KMS-11 (cell line): ENCODE measurements at regions not wholly inside any gene's neighbourhood (a gene's known extent, or its start where the extent isn't known, plus 50 kb on each side); places are given as distances from the start of the nearest gene placed in this dataset.

Source experiments
- H2AFZ ChIP-seq: fragments of 200-600 bp; sonication (generic); 2 replicates; pipeline ENCODE4 v1.6.1; 2016; ENCODE audit warnings: antibody characterized with exemption, mixed run types, low read depth
- H3K27ac ChIP-seq: fragments of 200-600 bp; sonication (generic); 2 replicates; pipeline ENCODE4 v1.6.1; 2016; ENCODE audit warnings: mild to moderate bottlenecking, mixed run types
- H3K27me3 ChIP-seq: fragments of 200-600 bp; sonication (generic); 2 replicates; pipeline ENCODE4 v1.6.1; 2017; ENCODE audit warnings: mild to moderate bottlenecking, low read depth, mixed run types, moderate library complexity; ENCODE audit not compliant: insufficient read depth
- H3K36me3 ChIP-seq: fragments of 200-600 bp; sonication (generic); 2 replicates; pipeline ENCODE4 v1.6.1; 2017; ENCODE audit warnings: mild to moderate bottlenecking, mixed run types; ENCODE audit not compliant: insufficient read depth
- H3K4me1 ChIP-seq: fragments of 200-600 bp; sonication (generic); 2 replicates; pipeline ENCODE4 v1.6.1; 2016; ENCODE audit warnings: mild to moderate bottlenecking, low read depth, mixed run types; ENCODE audit not compliant: poor library complexity, severe bottlenecking
- H3K4me2 ChIP-seq: fragments of 200-600 bp; sonication (generic); 2 replicates; pipeline ENCODE4 v1.7.0; 2016; ENCODE audit warnings: mild to moderate bottlenecking, mixed run types
- H3K4me3 ChIP-seq: fragments of 200-600 bp; sonication (generic); IDR thresholded peaks from 2 replicates; pipeline ENCODE4 v1.6.1; 2017; ENCODE audit warnings: low read depth, low read length, mixed read lengths; ENCODE audit not compliant: insufficient read depth
- H3K79me2 ChIP-seq: fragments of 200-600 bp; sonication (generic); 2 replicates; pipeline ENCODE4 v1.6.1; 2016; ENCODE audit warnings: low read depth, mixed run types; ENCODE audit not compliant: insufficient read depth
- H3K9ac ChIP-seq: fragments of 200-600 bp; sonication (generic); 2 replicates; pipeline ENCODE4 v1.6.1; 2016; ENCODE audit warnings: mild to moderate bottlenecking, mixed run types
- H4K20me1 ChIP-seq: fragments of 200-600 bp; sonication (generic); 2 replicates; pipeline ENCODE4 v1.6.1; 2016; ENCODE audit warnings: mild to moderate bottlenecking, mixed run types; ENCODE audit not compliant: insufficient read depth
- TF ChIP-seq, protein P1 (sequence below): fragments of 200-600 bp; sonication (generic); conservative IDR thresholded peaks from 2 replicates; pipeline ENCODE4 v1.6.1; 2017; ENCODE audit warnings: low read depth, mild to moderate bottlenecking, antibody characterized with exemption, low read length, moderate library complexity, mixed read lengths

DNA sequence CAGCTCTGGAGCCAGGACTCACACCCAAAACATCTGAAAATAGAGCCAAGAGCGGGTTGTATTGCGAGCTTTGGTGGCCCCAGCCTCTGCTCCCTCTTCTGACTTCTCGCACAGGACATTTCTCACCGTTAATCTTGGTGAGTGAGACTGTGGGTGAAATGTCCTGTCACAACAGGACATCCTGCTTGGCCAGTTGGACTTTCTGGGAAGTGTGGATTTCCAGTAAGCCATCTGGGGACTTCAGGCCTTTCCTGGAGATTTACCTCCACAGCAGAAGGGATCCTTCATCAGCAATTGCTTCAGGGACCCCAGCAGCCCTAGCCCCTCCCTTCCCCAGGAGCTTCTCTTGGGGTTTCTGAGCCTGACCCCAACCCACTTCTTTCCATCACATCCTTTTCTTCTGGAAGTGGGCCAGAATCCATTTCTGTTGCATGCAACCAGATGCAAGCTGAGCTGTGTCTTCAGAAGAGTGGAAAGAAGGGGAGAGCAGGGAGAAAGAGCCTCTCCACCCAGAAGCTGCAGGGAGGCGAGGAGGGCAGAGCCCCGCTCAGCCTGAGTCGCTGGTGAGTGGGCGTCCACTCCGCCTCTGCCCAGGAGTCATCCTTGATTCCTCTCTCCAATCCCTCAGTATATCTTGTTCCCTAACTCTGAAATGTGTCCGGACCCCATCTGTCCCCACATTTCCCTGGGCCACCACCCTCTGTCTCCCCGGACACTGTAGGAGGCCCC, 50.3 kb upstream of the GADD45G start:
- TF ChIP-seq, protein P1, sequence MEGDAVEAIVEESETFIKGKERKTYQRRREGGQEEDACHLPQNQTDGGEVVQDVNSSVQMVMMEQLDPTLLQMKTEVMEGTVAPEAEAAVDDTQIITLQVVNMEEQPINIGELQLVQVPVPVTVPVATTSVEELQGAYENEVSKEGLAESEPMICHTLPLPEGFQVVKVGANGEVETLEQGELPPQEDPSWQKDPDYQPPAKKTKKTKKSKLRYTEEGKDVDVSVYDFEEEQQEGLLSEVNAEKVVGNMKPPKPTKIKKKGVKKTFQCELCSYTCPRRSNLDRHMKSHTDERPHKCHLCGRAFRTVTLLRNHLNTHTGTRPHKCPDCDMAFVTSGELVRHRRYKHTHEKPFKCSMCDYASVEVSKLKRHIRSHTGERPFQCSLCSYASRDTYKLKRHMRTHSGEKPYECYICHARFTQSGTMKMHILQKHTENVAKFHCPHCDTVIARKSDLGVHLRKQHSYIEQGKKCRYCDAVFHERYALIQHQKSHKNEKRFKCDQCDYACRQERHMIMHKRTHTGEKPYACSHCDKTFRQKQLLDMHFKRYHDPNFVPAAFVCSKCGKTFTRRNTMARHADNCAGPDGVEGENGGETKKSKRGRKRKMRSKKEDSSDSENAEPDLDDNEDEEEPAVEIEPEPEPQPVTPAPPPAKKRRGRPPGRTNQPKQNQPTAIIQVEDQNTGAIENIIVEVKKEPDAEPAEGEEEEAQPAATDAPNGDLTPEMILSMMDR: no peak
- Histone ChIP-seq H3K36me3 (no peaks in the 10 kb centered on the region), H3K79me2 (no peaks in the 10 kb centered on the region), H2AFZ (no peak overlapping the region), H3K27ac (peak overlapping the region; percentile 17; the same call in 1 of the 2 replicates), H3K4me2 (peak overlapping the region; percentile 41; the same call in 1 of the 2 replicates), H3K4me1 (peaks cover 46% of the 10 kb centered on the region), H3K9ac (no peak overlapping the region), H4K20me1 (no peaks in the 10 kb centered on the region), H3K27me3 (no peaks in the 10 kb centered on the region), H3K4me3 (no peak overlapping the region)

DNA sequence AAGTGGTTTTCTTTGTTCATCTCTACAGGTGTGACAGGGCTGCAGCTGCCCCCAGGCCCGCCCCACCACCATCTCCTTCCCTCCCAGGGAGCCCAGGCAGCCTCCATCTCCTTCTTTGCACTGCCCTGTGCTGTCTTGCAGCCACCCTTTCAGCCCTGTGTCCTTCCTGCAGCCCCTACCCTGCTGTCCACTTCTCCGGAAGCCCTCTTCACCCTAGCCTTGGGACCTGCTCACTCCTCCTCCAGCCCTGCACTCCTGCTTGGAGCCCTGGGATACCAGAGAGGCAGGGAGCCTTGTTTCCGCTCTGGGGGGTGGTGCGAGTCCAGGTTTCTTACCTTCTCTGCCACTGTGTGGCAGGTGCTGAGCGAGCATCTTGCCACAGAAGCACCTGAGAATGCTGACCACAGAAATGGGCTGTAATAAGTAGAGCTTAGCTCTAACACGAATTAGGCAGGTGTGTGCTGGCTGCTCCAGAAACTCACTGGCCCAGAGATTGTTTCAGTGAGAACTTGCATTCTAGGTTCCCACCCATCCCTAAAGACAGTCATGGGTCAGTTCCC, 51.3 kb upstream of the GADD45G start:
- H3K27ac ChIP-seq: peak overlapping the region; percentile 17; the same call in 1 of the 2 replicates
- H3K9ac ChIP-seq: no peak overlapping the region
- no peaks in the 10 kb centered on the region for H3K79me2 ChIP-seq
- H3K4me2 ChIP-seq: peak overlapping the region; percentile 41; the same call in 1 of the 2 replicates
- H3K36me3 ChIP-seq: no peaks in the 10 kb centered on the region
- TF ChIP-seq, protein P1: no peak
- no peaks in the 10 kb centered on the region for H4K20me1 ChIP-seq
- peaks cover 55% of the 10 kb centered on the region for H3K4me1 ChIP-seq
- H3K4me3 ChIP-seq: no peak overlapping the region
- 0 out of 2 replicates have a peak overlapping the region, but pooled peaks have one; percentile 15 for H2AFZ ChIP-seq
- H3K27me3 ChIP-seq: no peaks in the 10 kb centered on the region

DNA sequence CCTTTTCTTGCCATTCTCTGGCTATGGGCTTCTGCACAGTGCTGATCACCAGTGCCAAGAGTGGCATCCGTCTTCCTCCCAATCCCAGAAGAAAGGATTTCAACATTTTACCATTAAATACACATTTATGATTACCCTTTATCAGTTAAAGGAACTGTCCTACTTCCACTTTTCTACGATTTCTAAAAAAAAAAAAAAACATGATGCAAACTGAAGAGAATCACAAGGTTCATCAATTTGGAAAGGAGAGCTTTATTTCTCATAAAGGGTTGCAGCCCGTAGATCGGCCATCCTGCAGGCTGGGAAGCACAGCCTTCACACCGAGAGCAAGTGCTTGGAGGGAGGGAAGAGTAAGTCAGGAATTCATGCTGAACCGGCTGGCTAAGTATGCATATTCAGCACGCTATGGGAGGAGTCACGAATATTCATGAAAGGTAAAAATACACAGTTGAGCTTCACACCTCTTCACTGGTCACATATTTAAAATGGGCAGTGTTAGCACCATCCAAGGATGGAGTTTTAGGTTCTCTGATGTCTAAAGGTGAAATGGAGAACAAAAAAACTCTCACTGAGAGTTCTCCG, 52.5 kb upstream of the SEMA4D start:
- Histone ChIP-seq H3K4me2 (no peak overlapping the region), H4K20me1 (no peaks in the 10 kb centered on the region), H3K9ac (no peak overlapping the region), H3K4me3 (no peak overlapping the region), H3K27me3 (no peaks in the 10 kb centered on the region), H3K27ac (no peak overlapping the region), H3K79me2 (no peaks in the 10 kb centered on the region), H2AFZ (no peak overlapping the region), H3K36me3 (no peaks in the 10 kb centered on the region), H3K4me1 (peaks cover 44% of the 10 kb centered on the region)
- TF ChIP-seq, protein P1: no peak

DNA sequence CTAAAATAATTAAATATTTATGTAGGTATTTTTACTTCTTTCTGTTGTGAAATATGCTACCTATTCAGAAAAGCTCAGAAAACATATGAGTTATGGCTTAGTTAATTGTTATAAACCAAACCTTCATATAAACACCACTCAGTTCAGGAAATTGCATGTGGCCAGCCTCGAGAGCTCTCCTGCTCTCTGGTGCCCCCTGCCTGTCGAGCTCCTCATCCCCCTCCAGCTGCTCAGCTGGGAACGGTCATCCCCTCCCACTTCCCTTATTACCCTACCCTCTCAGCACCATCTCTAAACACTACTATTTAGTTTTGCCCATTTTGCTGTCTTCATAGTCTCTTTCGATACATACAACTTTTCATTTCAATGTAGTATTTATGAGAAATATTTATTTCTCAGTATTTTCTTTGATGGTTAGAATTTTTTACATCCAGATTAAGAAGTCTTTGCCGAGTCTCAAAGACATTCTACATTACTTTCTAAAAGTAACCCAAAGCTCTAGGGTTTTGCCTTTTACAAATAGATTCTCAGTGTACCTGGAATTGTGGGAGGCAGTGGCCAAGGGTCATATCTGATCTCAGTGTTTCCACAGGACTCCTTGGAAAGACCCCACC, 51.2 kb upstream of the SEMA4D start:
- H4K20me1 ChIP-seq: no peaks in the 10 kb centered on the region
- TF ChIP-seq, protein P1: peak; percentile 92
- no peaks in the 10 kb centered on the region for H3K27me3 ChIP-seq
- no peak overlapping the region for H3K4me3 ChIP-seq
- no peaks in the 10 kb centered on the region for H3K36me3 ChIP-seq
- no peaks in the 10 kb centered on the region for H3K79me2 ChIP-seq
- no peak overlapping the region for H3K9ac ChIP-seq
- H3K27ac ChIP-seq: no peak overlapping the region
- 0 out of 2 replicates have a peak overlapping the region, but pooled peaks have one; percentile 20 for H2AFZ ChIP-seq
- H3K4me1 ChIP-seq: peaks cover 31% of the 10 kb centered on the region
- peak overlapping the region; percentile 4; the same call in 1 of the 2 replicates for H3K4me2 ChIP-seq
